Fibroblast of skin of right quadriceps (primary cell): ENCODE measurements at regions not wholly inside any gene's neighbourhood (a gene's known extent, or its start where the extent isn't known, plus 50 kb on each side); places are given as distances from the start of the nearest gene placed in this dataset.
"Not testable (repeated sequence)": the region's sequence is repeated elsewhere in the genome, so short reads cannot be mapped to it uniquely, and the experiment has no call there.

Source experiments
- DNase-seq: peaks from one replicate; pipeline ENCODE4 v3.0.0-alpha.2; 2013

DNA sequence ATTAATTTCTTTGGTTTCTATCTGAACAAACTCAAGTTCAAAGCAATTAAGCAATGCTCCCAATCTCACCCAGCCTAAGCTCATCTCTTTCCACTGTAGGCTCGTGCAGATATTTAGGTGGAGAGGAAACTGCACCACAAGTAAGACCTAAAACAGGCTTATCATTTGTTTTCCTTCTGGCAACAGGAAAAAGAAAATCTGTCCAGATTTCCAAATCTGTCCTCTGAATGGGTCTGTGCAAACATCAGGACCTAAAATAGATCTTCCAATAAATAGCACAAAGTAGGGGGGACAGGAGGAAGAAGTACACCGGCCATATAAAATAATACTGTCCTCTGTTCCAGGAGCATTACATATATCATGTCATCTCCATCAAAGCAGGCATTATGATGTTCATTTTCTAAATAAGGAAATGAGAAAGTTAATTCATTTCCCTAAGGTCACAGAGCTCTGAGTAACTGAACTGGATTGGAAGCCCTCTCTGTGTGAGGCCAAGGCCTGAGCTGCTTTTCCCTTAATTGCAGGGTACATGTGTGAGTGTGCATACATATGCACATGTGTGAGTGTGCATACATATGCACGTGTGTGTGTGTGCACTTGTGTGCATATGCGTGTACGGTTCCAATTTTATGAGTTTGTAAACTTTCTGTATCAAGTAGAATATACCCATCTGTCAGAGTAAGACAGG lies 92.8 kb upstream of the PARD3 start:
- peak; percentile 62 for DNase-seq

DNA sequence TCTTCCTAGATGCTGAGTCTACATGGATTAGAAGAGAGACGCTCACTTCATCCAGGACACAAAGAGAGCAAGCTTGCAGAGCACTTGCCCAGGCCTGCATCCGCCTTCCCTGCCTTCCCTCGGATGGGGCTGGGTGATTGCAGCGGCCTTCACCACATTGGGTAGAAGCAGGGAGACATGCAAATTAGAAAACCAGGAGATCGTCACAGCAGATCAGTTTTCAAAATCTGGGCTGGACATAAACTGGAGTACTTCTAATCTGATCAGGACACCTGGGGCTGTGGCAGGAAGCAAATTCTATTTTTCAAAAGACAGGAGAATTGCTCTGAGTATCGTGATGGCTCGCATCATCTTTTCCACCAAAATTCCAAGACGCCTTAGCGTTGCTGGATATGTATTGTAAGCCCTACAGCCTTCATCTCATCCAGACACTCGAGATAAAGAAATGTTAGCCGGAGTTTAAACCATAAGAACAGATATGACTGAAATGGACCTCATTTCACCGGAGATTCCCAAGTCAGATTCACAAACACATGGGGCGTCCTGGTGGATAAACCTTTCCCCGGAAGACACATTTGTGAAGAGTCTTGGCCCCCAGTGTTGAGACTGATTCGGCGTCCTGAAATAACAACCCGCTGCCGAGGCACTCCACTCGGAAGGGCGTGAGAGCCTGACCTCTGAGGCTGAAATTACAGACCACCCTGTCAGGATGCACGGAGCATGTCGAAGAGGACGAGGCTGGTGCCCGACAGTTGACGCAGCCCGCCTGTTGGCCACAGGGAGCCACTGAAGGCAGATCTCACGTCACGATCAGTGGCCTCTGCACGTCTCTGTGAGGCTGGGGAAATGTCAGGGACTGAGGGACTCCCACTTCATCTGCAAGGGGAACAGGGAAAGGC lies 91.2 kb upstream of the PARD3 start:
- no peak for DNase-seq

DNA sequence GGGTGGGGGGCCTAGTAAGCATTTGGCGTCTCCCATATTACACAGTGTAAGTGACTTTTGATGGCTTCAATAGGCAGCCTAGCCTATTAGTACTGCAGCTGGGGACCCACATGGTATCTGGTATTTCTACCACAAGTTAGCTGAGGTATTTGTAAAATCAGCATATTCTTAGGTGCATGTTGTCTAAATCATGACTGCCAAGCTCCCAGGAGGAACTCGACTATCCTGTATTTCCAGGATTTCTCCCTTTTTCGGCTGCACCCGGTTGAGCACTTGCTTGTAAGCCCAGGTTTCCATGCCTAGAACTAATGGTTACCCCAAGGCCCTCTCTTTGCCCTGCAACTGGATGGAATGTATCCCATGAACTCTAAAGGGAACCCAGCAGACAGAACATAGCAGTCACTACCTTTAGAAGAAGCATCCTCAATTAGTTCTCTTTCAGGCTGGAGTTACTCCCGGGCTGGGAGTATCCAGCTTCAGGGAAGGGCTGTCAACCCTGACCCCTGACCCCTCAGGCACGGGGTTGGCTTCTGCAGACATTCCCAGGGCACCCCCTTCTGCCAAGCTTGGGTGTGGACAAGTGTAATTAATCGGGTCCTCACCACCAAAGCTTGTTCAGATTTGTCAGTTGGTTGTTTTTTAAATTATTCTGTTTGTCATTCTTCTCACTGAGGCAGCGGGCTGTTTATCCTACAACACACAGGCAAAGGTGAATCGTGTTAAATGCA lies 90.3 kb upstream of the PARD3 start:
- no peak for DNase-seq

DNA sequence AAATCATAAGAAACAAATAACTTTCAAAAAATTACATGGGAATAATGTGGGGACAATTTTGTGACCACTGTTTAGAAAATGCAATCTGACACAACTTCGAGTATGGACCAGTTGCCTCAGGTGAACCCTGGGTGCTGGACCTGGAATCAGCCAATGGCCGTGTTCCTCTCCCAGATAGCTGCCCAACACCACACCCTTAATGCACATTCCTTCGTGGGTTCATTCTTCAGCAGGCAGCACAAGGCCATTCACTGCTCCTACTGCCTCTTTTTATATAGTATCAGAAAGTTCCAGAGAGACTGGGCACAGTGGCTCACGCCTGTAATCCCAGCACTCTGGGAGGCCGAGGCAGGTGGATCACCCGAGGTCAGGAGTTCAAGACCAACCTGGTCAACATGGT lies 89.1 kb upstream of the PARD3 start:
- no peak for DNase-seq

DNA sequence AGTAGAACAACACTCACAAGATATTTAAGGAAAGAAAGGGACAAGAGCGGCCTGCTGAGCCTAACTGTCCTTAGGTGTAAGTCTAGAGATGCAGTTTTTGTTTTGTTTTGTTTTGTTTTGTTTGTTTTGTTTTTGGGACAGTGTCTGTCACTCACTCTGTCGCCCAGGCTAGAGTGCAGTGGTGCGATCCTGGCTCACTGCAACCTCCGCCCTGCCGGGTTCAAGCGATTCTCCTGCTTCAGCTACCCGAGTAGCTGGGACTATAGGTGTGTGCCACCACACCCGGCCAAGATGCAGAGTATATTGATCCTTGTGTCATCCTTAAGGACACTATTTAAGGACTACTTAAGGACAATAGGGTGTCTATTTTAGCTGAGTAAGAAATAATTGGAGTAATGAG lies 84.1 kb upstream of the PARD3 start:
- DNase-seq: no peak

DNA sequence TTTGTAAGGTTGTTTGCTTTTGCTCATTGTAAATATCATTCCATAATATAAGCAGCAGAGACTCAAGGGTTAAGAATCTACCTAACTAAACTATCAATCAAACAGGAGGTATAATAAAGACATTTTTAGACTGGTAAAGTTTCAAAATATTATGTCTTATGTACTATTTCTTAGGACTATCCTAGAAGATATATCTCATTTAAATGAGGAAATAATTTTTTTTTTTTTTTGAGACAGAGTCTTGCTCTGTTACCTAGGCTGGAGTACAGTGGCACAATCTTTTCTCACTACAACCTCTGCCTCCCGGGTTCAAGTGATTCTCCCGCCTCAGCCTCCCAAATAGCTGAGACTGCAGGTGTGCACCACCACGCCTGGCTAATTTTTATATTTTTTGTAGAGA lies 80.9 kb upstream of the PARD3 start:
- DNase-seq: no peak

DNA sequence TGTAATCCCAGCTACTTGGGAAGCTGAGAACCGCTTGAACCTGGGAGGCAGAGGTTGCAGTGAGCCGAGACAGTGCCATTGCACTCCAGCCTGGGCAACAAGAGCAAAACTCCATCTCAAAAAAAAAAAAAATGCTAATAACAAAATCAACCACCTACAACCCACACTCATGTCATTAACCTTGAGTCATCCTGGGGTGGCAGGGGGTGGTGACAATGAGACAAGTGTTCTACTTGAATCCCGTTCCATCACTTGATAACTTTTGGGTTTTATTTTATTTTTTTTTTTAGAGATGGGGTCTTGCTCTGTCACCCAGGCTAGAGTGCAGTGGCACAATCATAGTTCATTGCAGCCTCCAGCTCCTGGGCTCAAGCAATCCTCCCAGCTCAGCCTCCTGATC lies 80.0 kb upstream of the PARD3 start:
- not testable (repeated sequence) for DNase-seq

DNA sequence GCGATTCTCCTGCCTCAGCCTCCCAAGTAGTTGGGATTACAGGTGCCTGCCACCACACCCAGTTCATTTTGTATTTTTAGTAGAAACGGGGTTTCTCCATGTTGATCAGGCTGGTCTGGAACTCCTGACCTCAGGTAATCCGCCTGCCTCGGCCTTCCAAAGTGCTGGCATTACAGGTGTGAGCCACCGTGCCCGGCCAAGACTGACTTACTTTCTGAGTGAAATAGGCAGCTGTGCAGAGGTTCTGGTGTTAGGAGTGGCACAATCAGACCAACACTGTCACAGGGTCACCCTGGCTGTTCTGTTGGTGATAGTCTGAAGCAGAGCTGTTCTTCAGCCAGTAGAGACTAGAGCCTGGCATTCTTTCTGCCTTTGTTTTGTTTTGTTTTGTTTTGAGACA lies 77.4 kb upstream of the PARD3 start:
- DNase-seq: not testable (repeated sequence)

DNA sequence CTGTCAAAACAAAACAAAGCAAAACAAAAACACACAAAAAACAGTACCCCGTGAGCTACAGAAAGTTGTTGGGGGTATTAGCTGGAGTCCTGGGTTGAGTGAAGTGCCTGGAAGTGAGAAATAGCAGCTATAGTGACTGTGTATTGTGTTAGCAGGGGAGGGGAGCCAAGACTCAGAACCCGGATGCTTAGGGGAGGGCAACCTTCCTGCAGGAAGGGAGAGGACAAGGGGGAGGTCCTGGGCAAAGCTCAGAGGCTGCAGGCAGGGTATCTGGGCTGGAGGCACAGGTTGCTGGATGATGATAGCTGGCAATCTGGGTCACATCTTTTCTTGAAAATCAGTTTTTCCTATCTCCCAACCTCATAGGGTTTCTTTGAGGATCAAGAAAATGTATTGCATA lies 75.8 kb upstream of the PARD3 start:
- no peak for DNase-seq

DNA sequence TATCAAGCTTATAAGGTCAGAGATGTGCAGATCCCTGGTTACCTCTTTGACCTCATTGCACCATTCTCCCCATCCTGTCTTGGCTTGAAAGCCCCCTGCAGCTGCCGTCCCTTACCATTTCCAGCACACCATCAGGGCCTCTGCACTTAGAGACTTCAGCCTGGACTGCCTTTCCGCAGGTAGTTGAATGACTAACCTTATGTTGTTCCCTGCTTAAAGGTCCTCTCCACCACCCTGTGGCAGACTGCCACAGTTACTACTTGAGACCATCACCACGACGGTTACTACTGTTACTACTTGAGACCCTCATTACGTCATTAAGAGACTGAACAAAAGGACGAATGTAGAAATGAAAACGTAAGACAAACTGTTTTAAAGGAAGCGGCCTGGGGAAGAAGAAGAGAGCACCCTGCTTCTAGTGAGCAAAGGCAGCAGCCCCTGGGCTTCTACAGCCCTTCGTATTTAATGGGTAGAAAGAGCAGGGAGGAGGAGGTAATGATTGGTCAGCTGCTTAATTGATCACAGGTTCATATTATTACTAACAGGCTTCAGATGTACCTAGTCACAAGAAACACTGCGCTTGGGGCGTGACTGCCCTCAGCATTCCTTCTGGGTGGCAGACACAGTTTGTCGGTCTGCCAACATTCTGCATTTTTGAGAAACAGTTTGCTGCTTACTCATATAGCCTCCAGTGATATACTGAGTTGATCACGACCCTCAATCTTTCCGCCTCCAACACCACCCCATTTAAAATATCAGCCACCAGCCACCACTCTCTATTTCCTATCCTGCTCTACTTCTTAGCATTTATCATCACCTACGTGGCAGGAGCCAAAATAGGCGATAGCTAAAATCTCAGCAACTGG lies 74.1 kb upstream of the PARD3 start:
- peak; percentile 66 for DNase-seq

DNA sequence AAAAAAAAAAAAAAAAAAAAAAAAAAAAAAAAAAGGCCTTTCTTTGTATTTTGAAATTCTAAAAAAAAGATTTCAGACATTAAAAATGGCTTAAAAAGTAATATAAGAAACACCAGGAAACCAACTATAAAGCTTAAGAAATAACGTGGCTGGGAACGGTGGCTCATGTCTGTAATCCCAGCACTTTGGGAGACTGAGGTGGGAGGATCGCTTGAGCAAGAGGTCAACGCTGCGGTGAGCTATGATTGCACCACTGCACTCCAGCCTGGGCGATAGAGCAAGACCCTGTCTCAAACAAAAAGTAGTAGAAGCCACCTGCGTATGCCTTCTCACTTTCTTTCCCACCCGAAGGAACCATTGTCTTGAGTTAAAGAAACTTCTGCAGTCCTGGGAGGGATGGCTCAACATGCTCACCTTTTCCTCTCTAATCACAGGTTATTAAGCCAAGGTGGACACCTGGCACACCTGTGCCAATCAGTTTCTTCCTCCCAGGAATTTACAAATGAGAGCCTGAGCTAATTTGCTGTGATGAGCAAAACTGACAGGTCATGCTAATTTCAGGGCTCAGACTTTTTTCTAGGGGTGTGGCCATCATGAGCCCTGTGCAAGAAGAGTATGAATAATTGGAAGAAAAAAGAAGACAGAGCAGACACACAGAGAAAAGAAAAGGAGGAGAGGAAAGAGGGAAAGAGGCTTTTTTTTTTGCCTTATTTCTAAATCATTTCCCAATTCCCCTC lies 72.0 kb upstream of the PARD3 start:
- DNase-seq: no peak

DNA sequence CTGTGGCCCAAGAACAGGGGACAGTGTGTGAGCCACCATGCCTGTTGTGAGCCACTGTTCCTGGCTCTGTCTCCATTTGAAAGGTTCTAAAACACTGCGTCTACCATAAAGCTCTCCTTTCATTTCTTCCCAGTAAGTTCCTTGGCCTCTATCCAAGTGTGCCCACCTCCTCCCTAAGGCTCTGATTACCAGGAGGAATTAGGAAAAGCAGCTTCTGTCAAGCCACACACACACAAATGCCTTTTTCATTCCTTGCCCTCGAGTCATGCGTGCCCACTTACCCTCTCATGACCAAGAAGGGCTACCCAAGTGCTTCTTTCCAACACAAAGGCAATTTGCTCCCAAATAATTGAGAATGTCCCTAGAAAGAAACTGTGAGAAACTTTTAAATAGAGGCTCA lies 70.8 kb upstream of the PARD3 start:
- peak; percentile 24 for DNase-seq

DNA sequence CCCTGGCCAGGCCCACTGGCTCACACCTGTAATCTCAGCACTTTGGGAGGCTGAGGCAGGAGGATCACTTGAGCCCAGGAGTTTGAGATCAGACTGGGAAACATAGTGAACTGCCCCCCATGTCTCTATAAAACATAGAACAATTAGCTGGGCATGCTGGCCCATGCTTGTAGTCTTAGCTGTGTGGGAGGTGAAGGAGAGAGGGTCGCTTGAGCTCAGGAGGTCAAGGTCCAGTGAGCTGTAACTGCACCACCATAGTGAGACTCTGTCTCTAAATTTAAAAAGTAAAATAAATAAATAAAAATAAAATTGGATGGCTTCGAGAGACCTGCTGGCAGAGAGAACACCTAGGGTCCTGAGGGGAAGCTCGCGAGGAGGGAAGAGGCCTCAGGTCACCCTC lies 69.9 kb upstream of the PARD3 start:
- no peak for DNase-seq

DNA sequence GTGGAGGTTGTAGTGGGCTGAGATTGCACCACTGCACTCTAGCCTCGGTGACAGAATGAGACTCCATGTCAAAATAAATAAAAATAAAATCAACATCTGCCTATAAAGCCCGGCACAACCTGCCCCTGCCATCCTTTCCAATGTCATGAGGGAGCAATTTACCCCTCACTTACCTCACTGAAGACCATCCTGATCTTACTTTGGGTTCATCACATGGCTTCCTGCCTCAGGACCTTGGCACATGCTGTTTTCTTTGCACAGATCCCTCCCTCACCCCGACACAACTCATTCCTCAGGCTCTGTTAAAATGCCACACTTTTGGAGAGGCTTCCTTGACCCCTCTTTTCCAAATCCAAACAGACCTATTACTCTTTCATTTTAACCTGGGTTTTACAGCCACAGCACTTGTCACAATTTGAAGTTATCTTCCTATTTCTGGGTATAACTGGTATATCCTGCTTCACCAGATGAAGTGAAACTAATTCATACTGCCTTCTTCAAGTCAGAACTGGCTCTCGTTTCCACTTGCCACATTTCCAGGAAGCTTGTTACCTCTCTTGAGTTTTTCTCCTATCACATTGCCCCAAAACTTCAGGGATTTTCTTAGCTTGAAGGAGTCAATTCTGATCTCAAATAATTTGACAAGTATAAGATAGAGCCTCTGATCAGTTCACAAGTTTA lies 69.3 kb upstream of the PARD3 start:
- no peak for DNase-seq

DNA sequence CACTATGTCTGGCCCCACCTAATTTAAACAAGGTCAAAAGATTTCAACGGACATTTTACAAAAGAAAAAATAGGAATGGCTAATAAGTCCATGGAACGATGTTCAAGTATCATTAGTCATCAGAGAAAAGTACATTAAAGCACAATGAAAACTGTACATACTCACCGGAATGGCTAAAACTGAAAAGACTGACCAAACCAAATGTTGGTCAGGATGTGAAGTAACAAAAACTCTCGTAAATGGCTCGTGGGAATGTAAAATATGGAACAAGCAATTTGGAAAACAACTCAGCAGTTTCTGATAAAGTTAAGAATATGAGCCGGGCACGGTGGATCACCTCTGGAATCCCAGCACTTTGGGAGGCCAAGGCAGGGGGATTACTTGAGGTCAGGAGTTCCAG lies 65.7 kb upstream of the PARD3 start:
- DNase-seq: no peak

DNA sequence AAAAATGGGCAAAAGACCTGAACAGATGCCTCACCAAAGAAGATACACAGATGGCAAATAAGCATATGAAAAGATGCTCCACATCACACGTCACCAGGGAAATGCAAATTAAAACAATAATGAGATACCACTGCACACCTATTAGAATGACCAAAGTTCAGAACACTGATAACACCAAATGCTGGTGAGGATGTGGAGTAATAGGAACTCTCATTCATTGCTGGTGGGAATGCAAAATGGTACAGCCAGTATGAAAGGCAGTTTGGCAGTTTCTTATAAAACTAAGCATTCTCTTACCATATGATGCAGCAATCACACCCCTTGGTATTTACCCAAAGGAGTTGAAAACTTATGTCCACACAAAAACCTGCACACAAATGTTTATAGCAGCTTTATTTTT lies 63.6 kb upstream of the PARD3 start:
- not testable (repeated sequence) for DNase-seq

DNA sequence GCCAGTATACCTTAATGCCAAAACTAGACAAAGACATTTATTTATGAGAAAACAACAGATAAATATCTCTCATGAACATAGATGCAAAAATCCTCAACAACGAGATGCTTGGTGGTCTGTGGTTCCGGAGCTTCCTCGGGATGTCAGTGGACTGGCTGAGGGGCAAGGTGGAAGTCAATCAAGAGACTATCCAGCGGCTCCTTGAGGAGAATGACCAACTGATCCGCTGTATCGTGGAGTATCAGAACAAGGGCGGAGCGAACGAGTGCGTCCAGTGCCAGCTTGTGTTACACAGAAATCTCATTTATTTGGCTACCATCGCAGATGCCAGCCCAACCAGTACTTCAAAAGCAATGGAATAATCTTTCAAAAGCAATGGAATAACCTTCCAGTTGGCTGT lies 60.0 kb upstream of the PARD3 start:
- no peak for DNase-seq

DNA sequence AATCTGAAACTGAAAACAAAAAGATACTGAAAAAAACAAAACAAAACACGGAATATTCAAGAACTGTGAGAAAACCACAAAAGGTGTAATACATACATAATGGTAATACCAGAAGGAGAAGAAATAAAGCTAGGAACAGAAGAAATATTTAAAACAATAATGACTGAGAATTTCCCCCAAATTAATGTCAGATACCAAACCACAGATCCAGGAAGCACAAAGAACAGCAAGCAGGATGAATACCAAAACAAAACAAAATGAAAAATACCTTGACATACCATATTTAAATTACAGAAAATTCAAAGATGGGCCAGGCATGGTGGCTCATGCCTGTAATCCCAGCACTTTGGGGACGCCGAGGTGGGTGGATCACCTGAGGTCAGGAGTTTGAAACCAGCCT lies 57.7 kb upstream of the PARD3 start:
- DNase-seq: no peak

DNA sequence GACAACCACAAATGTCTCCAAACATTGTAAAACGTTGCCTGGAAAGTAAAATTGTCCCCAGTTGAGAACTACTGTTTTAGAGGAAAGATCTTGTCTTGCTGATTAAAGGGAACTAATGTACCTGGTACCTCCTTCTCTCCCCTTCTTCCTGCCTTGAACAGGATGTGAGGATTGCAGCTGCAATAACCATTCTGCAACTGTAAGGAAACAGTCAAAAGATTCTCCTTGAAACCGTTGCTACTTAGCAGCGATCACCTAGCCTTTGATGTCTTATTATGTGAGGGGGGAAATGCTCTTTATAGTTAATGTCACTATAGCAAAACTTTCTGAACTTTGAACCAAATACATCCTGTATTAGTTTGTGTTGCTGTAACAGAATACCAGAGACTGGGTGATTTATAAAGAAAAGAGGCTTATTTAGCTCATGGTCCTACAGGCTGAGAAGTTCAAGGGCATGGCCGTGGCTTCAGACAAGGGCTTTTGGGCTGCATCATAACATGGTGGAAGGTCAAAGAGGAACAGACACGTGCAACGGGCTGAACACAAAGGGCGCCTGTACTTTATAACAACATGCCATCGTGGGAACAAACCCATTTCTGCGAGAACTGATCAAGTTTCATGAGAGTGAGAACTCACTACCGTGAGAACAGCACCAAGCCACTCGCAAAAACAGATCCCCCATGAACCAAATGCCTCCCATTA lies 54.2 kb upstream of the PARD3 start:
- no peak for DNase-seq

DNA sequence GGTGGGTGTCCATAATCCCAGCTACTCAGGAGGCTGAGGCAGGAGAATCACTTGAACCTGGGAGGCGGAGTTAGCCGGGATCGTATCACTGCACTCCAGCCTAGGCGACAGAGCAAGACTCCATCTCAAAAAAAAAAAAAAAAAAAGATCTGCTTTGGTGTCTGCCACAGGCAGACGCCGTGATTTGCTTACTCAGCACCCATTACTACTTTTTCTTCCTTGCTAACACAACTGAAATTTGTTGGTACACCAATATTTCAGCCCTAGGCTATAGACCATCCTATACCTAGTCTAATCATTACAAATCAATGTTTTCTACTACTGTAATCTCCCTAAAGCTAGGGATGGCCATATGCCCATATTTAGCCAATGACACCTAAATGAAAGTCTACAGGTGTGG lies 53.5 kb upstream of the PARD3 start:
- DNase-seq: no peak

DNA sequence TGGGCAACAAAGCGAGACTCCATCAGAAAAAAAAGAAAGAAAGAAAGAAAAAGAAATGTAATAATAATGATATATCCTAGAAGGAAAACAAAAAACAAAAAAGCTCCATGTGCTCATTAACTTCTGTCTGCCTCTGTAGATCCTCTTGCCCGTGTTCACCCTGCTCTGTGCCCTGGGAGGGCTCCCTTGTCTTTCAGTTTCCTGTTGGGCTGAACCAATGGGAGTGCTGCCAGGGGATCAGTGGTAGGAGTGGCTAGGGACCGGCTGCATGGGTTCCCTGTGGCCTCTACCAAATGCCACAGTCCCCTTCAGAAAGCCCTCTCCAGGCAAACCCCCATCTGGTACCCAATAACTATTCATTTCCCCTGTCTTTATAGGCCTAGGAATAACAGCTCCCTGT lies 51.8 kb upstream of the PARD3 start:
- DNase-seq: no peak
